GM23338 (cell line): ENCODE measurements at regions not wholly inside any gene's neighbourhood (a gene's known extent, or its start where the extent isn't known, plus 50 kb on each side); places are given as distances from the start of the nearest gene placed in this dataset.
A peak's percentile ranks its signal among the peaks of the same experiment; 100 is the strongest.

Experiments
- ATAC-seq: fragments of 200-7000 bp; cut with Tn5 transposase; 3 replicates; pipeline ENCODE4 v1.9.1; 2020
- DNase-seq: peaks from one replicate; pipeline ENCODE4 v3.0.0-alpha.2; 2015; ENCODE audit warnings: low spot score
- H2AFZ ChIP-seq: fragments of 200-600 bp; sonication (generic); 2 replicates; pipeline ENCODE4 v1.8.0; 2016; ENCODE audit warnings: antibody characterized with exemption, mild to moderate bottlenecking, moderate library complexity
- H3F3A ChIP-seq: fragments of 200-600 bp; sonication (generic); replicated peaks from 2 replicates; pipeline ENCODE4 v1.8.0; 2017; ENCODE audit warnings: antibody characterized with exemption, mixed run types, low read depth
- H3K27ac ChIP-seq: fragments of 200-600 bp; sonication (generic); 2 replicates; pipeline ENCODE4 v1.6.1; 2016; ENCODE audit warnings: low read depth
- H3K27me3 ChIP-seq: fragments of 200-600 bp; sonication (generic); 2 replicates; pipeline ENCODE4 v1.8.0; 2016; ENCODE audit warnings: mild to moderate bottlenecking, mixed run types, moderate library complexity; ENCODE audit not compliant: insufficient read depth
- H3K36me3 ChIP-seq: fragments of 200-600 bp; sonication (generic); 2 replicates; pipeline ENCODE4 v1.8.0; 2016; ENCODE audit warnings: mild to moderate bottlenecking; ENCODE audit not compliant: insufficient read depth
- H3K4me1 ChIP-seq: fragments of 200-600 bp; sonication (generic); 2 replicates; pipeline ENCODE4 v1.8.0; 2016; ENCODE audit warnings: mild to moderate bottlenecking, moderate library complexity; ENCODE audit not compliant: insufficient read depth
- H3K4me2 ChIP-seq: fragments of 200-600 bp; sonication (generic); 2 replicates; pipeline ENCODE4 v1.7.1; 2017; ENCODE audit warnings: mixed run types
- H3K4me3 ChIP-seq: fragments of 200-600 bp; sonication (generic); 2 replicates; pipeline ENCODE4 v1.6.1; 2016; ENCODE audit warnings: mixed run types
- H3K79me2 ChIP-seq: fragments of 200-600 bp; sonication (generic); replicated peaks from 2 replicates; pipeline ENCODE4 v1.8.0; 2017; ENCODE audit warnings: mild to moderate bottlenecking; ENCODE audit not compliant: insufficient read depth
- H3K9me2 ChIP-seq: fragments of 200-600 bp; sonication (generic); 2 replicates; pipeline ENCODE4 v1.8.0; 2017; ENCODE audit not compliant: insufficient read depth
- H4K20me1 ChIP-seq: fragments of 200-600 bp; sonication (generic); replicated peaks from 2 replicates; pipeline ENCODE4 v1.8.0; 2017; ENCODE audit warnings: mild to moderate bottlenecking; ENCODE audit not compliant: insufficient read depth
- H3K27ac Mint-ChIP-seq: 2 replicates; pipeline ENCODE4 v1.8.0; 2020; ENCODE audit warnings: inconsistent platforms, mild to moderate bottlenecking, moderate library complexity, mixed read lengths
- H3K27me3 Mint-ChIP-seq: 3 replicates; pipeline ENCODE4 v1.8.0; 2022; ENCODE audit warnings: low read depth, mild to moderate bottlenecking, moderate library complexity, mixed read lengths, inconsistent platforms; ENCODE audit not compliant: insufficient read depth, poor library complexity
- H3K36me3 Mint-ChIP-seq: 3 replicates; pipeline ENCODE4 v1.8.0; 2021; ENCODE audit warnings: low read depth, mild to moderate bottlenecking, inconsistent platforms, moderate library complexity, mixed read lengths
- H3K4me1 Mint-ChIP-seq: 3 replicates; pipeline ENCODE4 v1.8.0; 2020; ENCODE audit warnings: mild to moderate bottlenecking, inconsistent platforms, mixed read lengths
- H3K4me3 Mint-ChIP-seq: 3 replicates; pipeline ENCODE4 v1.8.0; 2021; ENCODE audit warnings: moderate library complexity, mild to moderate bottlenecking, inconsistent platforms, mixed read lengths
- H3K9me3 Mint-ChIP-seq: 3 replicates; pipeline ENCODE4 v1.8.0; 2020; ENCODE audit warnings: moderate library complexity, mild to moderate bottlenecking, inconsistent platforms, mixed read lengths
- CREB1 ChIP-seq: fragments of 250-450 bp; sonication (Bioruptor Pico); IDR thresholded peaks from 2 replicates; pipeline ENCODE4 v1.5.0; 2020; ENCODE audit warnings: low read depth, mild to moderate bottlenecking, moderate library complexity
- EZH2phosphoT487 ChIP-seq: fragments of 200-600 bp; sonication (generic); IDR thresholded peaks from one replicate; pipeline ENCODE4 v1.8.1; 2018; ENCODE audit warnings: antibody characterized with exemption; ENCODE audit not compliant: unreplicated experiment
- POLR2AphosphoS5 ChIP-seq: IDR thresholded peaks from 2 replicates; pipeline ENCODE4 v1.6.1; 2016; ENCODE audit warnings: antibody characterized with exemption, low read depth
- STAT1 ChIP-seq: IDR thresholded peaks from one replicate; pipeline ENCODE4 v1.6.1; 2016; ENCODE audit warnings: antibody characterized with exemption; ENCODE audit not compliant: unreplicated experiment
- ZNF114 ChIP-seq: fragments of 250-450 bp; sonication (Bioruptor Pico); IDR thresholded peaks from 2 replicates; pipeline ENCODE4 v1.5.0; 2020; ENCODE audit warnings: mild to moderate bottlenecking, moderate library complexity
- TF ChIP-seq, protein P1 (sequence below): IDR thresholded peaks from 2 replicates; pipeline ENCODE4 v1.6.1; 2016; ENCODE audit warnings: antibody characterized with exemption
- TF ChIP-seq, protein P2 (sequence below): fragments of 250-450 bp; sonication (Bioruptor Pico); IDR thresholded peaks from 2 replicates; pipeline ENCODE4 v1.5.0; 2020; ENCODE audit warnings: mild to moderate bottlenecking, moderate library complexity
- TF ChIP-seq, protein P3 (sequence below), 2 experiments: fragments of 200-600 bp in 1 of 2; sonication (generic) in 1 of 2; conservative IDR thresholded peaks; 2 replicates each; pipeline versions ENCODE4 v1.5.1 to v1.6.1; 2016 to 2017; ENCODE audit warnings: antibody characterized with exemption in 2 of 2, low read depth in 2 of 2, mild to moderate bottlenecking in 2 of 2, moderate library complexity in 1 of 2

DNA sequence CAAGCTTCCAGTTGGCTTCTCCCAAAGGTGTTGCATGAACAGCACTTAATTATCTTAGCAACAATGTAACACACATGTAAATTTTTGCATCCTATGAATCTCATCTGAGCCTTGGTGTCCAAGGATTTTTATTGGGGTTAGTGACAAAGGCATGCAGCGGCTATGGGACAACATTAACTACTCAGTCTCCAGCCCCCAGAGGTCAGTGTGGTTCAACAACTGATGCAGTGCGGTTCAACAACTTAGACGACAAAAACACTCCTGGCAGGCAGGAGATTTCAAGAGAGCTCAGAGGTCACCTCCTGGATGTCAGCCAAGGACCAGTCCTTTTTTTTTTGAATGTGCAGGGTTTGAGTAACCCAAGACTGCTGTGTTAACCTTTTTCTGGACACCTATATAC is 77.5 kb upstream of the HMCN1 start:
- Histone ChIP-seq H2AFZ (no peak overlapping the region), H4K20me1 (no peaks in the 10 kb centered on the region), H3F3A (no peaks in the 10 kb centered on the region), H3K9me2 (no peaks in the 10 kb centered on the region), H3K27me3 (no peaks in the 10 kb centered on the region), H3K4me2 (no peak overlapping the region), H3K27ac (no peak overlapping the region), H3K4me1 (peaks cover 1% of the 10 kb centered on the region), H3K4me3 (no peak overlapping the region), H3K36me3 (no peaks in the 10 kb centered on the region; the same call in 1 of the 2 replicates), H3K79me2 (no peaks in the 10 kb centered on the region)
- no peaks in the 10 kb centered on the region; the same call in 2 of the 3 replicates for H3K9me3 Mint-ChIP-seq
- no peaks in the 10 kb centered on the region for H3K36me3 Mint-ChIP-seq
- H3K27me3 Mint-ChIP-seq, result no peaks in the 10 kb centered on the region
- peak; percentile 65 for ATAC-seq
- no peak overlapping the region for H3K27ac Mint-ChIP-seq
- peaks cover 2% of the 10 kb centered on the region; the same call in 2 of the 3 replicates for H3K4me1 Mint-ChIP-seq
- TF ChIP-seq ZNF114 (CRISPR knock-in tag) (no peak), STAT1 (no peak), EZH2phosphoT487 (no peak), CREB1 (CRISPR knock-in tag) (no peak), POLR2AphosphoS5 (no peak)
- TF ChIP-seq, protein P1, sequence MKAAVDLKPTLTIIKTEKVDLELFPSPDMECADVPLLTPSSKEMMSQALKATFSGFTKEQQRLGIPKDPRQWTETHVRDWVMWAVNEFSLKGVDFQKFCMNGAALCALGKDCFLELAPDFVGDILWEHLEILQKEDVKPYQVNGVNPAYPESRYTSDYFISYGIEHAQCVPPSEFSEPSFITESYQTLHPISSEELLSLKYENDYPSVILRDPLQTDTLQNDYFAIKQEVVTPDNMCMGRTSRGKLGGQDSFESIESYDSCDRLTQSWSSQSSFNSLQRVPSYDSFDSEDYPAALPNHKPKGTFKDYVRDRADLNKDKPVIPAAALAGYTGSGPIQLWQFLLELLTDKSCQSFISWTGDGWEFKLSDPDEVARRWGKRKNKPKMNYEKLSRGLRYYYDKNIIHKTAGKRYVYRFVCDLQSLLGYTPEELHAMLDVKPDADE, result no peak
- TF ChIP-seq, protein P2, sequence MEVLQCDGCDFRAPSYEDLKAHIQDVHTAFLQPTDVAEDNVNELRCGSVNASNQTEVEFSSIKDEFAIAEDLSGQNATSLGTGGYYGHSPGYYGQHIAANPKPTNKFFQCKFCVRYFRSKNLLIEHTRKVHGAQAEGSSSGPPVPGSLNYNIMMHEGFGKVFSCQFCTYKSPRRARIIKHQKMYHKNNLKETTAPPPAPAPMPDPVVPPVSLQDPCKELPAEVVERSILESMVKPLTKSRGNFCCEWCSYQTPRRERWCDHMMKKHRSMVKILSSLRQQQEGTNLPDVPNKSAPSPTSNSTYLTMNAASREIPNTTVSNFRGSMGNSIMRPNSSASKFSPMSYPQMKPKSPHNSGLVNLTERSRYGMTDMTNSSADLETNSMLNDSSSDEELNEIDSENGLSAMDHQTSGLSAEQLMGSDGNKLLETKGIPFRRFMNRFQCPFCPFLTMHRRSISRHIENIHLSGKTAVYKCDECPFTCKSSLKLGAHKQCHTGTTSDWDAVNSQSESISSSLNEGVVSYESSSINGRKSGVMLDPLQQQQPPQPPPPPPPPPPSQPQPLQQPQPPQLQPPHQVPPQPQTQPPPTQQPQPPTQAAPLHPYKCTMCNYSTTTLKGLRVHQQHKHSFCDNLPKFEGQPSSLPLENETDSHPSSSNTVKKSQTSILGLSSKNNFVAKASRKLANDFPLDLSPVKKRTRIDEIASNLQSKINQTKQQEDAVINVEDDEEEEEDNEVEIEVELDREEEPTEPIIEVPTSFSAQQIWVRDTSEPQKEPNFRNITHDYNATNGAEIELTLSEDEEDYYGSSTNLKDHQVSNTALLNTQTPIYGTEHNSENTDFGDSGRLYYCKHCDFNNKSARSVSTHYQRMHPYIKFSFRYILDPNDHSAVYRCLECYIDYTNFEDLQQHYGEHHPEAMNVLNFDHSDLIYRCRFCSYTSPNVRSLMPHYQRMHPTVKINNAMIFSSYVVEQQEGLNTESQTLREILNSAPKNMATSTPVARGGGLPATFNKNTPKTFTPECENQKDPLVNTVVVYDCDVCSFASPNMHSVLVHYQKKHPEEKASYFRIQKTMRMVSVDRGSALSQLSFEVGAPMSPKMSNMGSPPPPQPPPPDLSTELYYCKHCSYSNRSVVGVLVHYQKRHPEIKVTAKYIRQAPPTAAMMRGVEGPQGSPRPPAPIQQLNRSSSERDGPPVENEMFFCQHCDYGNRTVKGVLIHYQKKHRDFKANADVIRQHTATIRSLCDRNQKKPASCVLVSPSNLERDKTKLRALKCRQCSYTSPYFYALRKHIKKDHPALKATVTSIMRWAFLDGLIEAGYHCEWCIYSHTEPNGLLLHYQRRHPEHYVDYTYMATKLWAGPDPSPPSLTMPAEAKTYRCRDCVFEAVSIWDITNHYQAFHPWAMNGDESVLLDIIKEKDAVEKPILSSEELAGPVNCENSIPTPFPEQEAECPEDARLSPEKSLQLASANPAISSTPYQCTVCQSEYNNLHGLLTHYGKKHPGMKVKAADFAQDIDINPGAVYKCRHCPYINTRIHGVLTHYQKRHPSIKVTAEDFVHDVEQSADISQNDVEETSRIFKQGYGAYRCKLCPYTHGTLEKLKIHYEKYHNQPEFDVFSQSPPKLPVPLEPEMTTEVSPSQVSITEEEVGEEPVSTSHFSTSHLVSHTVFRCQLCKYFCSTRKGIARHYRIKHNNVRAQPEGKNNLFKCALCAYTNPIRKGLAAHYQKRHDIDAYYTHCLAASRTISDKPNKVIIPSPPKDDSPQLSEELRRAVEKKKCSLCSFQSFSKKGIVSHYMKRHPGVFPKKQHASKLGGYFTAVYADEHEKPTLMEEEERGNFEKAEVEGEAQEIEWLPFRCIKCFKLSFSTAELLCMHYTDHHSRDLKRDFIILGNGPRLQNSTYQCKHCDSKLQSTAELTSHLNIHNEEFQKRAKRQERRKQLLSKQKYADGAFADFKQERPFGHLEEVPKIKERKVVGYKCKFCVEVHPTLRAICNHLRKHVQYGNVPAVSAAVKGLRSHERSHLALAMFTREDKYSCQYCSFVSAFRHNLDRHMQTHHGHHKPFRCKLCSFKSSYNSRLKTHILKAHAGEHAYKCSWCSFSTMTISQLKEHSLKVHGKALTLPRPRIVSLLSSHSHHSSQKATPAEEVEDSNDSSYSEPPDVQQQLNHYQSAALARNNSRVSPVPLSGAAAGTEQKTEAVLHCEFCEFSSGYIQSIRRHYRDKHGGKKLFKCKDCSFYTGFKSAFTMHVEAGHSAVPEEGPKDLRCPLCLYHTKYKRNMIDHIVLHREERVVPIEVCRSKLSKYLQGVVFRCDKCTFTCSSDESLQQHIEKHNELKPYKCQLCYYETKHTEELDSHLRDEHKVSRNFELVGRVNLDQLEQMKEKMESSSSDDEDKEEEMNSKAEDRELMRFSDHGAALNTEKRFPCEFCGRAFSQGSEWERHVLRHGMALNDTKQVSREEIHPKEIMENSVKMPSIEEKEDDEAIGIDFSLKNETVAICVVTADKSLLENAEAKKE (CRISPR knock-in tag), result no peak
- TF ChIP-seq, protein P3, sequence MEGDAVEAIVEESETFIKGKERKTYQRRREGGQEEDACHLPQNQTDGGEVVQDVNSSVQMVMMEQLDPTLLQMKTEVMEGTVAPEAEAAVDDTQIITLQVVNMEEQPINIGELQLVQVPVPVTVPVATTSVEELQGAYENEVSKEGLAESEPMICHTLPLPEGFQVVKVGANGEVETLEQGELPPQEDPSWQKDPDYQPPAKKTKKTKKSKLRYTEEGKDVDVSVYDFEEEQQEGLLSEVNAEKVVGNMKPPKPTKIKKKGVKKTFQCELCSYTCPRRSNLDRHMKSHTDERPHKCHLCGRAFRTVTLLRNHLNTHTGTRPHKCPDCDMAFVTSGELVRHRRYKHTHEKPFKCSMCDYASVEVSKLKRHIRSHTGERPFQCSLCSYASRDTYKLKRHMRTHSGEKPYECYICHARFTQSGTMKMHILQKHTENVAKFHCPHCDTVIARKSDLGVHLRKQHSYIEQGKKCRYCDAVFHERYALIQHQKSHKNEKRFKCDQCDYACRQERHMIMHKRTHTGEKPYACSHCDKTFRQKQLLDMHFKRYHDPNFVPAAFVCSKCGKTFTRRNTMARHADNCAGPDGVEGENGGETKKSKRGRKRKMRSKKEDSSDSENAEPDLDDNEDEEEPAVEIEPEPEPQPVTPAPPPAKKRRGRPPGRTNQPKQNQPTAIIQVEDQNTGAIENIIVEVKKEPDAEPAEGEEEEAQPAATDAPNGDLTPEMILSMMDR (conservative IDR thresholded peaks at IDR 0.05; ENCODE audit: low read depth in 2 of 2), result peak; percentile 47 to 70
- H3K4me3 Mint-ChIP-seq, result no peak overlapping the region
- DNase-seq, result peak; percentile 62
